A673 (cell line): ENCODE measurements at regions not wholly inside any gene's neighbourhood (a gene's known extent, or its start where the extent isn't known, plus 50 kb on each side); places are given as distances from the start of the nearest gene placed in this dataset.

ENCODE experiments used
- CTCF ChIP-seq: fragments of 300-800, 200-600 bp; sonication (generic); conservative IDR thresholded peaks from 2 replicates; pipeline ENCODE4 v1.5.1; 2017; ENCODE audit warnings: low read depth, mild to moderate bottlenecking, antibody characterized with exemption, low read length, moderate library complexity, mixed read lengths
- EZH2 ChIP-seq: fragments of 200-600 bp; sonication (generic); IDR thresholded peaks from 2 replicates; pipeline ENCODE4 v1.6.1; 2017; ENCODE audit warnings: borderline replicate concordance, low read depth, mild to moderate bottlenecking, mixed read lengths, antibody characterized with exemption, low read length; ENCODE audit not compliant: poor library complexity, severe bottlenecking

GRCh38 chr1:91138959-91139358, 117.1 kb upstream of the ZNF644 start:
- TF ChIP-seq CTCF (no peak), EZH2 (no peak)
